H9 (cell line): ENCODE measurements at regions not wholly inside any gene's neighbourhood (a gene's known extent, or its start where the extent isn't known, plus 50 kb on each side); places are given as distances from the start of the nearest gene placed in this dataset.

Experiments
- DNase-seq: peaks from one replicate; pipeline ENCODE4 v3.0.0-alpha.2; 2017
- H2AFZ ChIP-seq: one replicate; pipeline ENCODE4 v1.6.1; 2013; ENCODE audit warnings: mild to moderate bottlenecking, low read length, control low read depth, moderate library complexity
- H2AK5ac ChIP-seq: 2 replicates; pipeline ENCODE4 v1.6.1; 2013; ENCODE audit warnings: low read length, control low read depth, mixed read lengths; ENCODE audit not compliant: insufficient read length
- H2BK120ac ChIP-seq: one replicate; pipeline ENCODE4 v1.6.1; 2013; ENCODE audit warnings: low read depth, mild to moderate bottlenecking, low read length, control low read depth, inconsistent platforms; ENCODE audit not compliant: poor library complexity, severe bottlenecking
- H2BK12ac ChIP-seq: 2 replicates; pipeline ENCODE4 v1.6.1; 2013; ENCODE audit warnings: low read length, control low read depth, mixed read lengths, low read depth; ENCODE audit not compliant: insufficient read length
- H2BK15ac ChIP-seq: 2 replicates; pipeline ENCODE4 v1.6.1; 2013; ENCODE audit warnings: low read depth, low read length, control low read depth
- H2BK20ac ChIP-seq: one replicate; pipeline ENCODE4 v1.6.1; 2013; ENCODE audit warnings: low read depth, mild to moderate bottlenecking, low read length, control low read depth, inconsistent platforms; ENCODE audit not compliant: poor library complexity, severe bottlenecking
- H2BK5ac ChIP-seq: 2 replicates; pipeline ENCODE4 v1.6.1; 2013; ENCODE audit warnings: low read length, control low read depth, mixed read lengths; ENCODE audit not compliant: insufficient read length
- H3K14ac ChIP-seq: 2 replicates; pipeline ENCODE4 v1.6.1; 2013; ENCODE audit warnings: low read length, control low read depth; ENCODE audit not compliant: insufficient read depth
- H3K18ac ChIP-seq: 2 replicates; pipeline ENCODE4 v1.6.1; 2013; ENCODE audit warnings: low read depth, mild to moderate bottlenecking, mixed read lengths, low read length, control low read depth; ENCODE audit not compliant: insufficient read length
- H3K23ac ChIP-seq: 2 replicates; pipeline ENCODE4 v1.6.1; 2013; ENCODE audit warnings: low read length, control low read depth, mixed read lengths, low read depth; ENCODE audit not compliant: insufficient read length
- H3K23me2 ChIP-seq: 2 replicates; pipeline ENCODE4 v1.6.1; 2013; ENCODE audit warnings: low read depth, mild to moderate bottlenecking, mixed read lengths, low read length, control low read depth; ENCODE audit not compliant: insufficient read length, poor library complexity, severe bottlenecking
- H3K27ac ChIP-seq: 2 replicates; pipeline ENCODE4 v1.5.1; 2013; ENCODE audit warnings: low read length, control low read depth, mixed read lengths, low read depth; ENCODE audit not compliant: insufficient read length
- H3K27me3 ChIP-seq: 2 replicates; pipeline ENCODE4 v1.6.1; 2013; ENCODE audit warnings: low read length, control low read depth, inconsistent platforms; ENCODE audit not compliant: insufficient read depth
- H3K4ac ChIP-seq: 2 replicates; pipeline ENCODE4 v1.6.1; 2013; ENCODE audit warnings: low read depth, mild to moderate bottlenecking, control low read depth, inconsistent platforms, low read length, moderate library complexity
- H3K4me1 ChIP-seq: 2 replicates; pipeline ENCODE4 v1.6.1; 2013; ENCODE audit warnings: low read length, control low read depth, inconsistent platforms; ENCODE audit not compliant: insufficient read depth
- H3K4me2 ChIP-seq: 2 replicates; pipeline ENCODE4 v1.6.1; 2013; ENCODE audit warnings: low read length, control low read depth, mixed read lengths; ENCODE audit not compliant: insufficient read length, insufficient read depth
- H3K56ac ChIP-seq: 2 replicates; pipeline ENCODE4 v1.6.1; 2013; ENCODE audit warnings: low read depth, mild to moderate bottlenecking, mixed read lengths, low read length, control low read depth; ENCODE audit not compliant: insufficient read length
- H3K79me1 ChIP-seq: 2 replicates; pipeline ENCODE4 v1.6.1; 2013; ENCODE audit warnings: low read depth, mild to moderate bottlenecking, moderate library complexity, low read length, control low read depth, inconsistent platforms; ENCODE audit not compliant: insufficient read depth, poor library complexity, severe bottlenecking
- H3K79me2 ChIP-seq: 2 replicates; pipeline ENCODE4 v1.6.1; 2013; ENCODE audit warnings: low read length, control low read depth, inconsistent platforms; ENCODE audit not compliant: insufficient read depth
- H3K9ac ChIP-seq: 2 replicates; pipeline ENCODE4 v1.6.1; 2013; ENCODE audit warnings: low read length, control low read depth, mixed read lengths; ENCODE audit not compliant: insufficient read length; ENCODE audit errors: extremely low read depth
- H3K9me3 ChIP-seq: one replicate; pipeline ENCODE4 v1.6.1; 2013; ENCODE audit warnings: low read depth, low read length, inconsistent platforms; ENCODE audit not compliant: control insufficient read depth
- H3T11ph ChIP-seq: one replicate; pipeline ENCODE4 v1.6.1; 2013; ENCODE audit warnings: mild to moderate bottlenecking, low read length, control low read depth, inconsistent platforms
- H4K20me1 ChIP-seq: one replicate; pipeline ENCODE4 v1.6.1; 2013; ENCODE audit not compliant: control insufficient read depth, insufficient read length, insufficient read depth
- H4K5ac ChIP-seq: 2 replicates; pipeline ENCODE4 v1.6.1; 2013; ENCODE audit warnings: low read depth, mild to moderate bottlenecking, mixed read lengths, low read length, control low read depth; ENCODE audit not compliant: insufficient read length
- H4K8ac ChIP-seq: replicated peaks from 2 replicates; pipeline ENCODE4 v1.6.1; 2013; ENCODE audit warnings: low read length, control low read depth, mixed read lengths, low read depth; ENCODE audit not compliant: insufficient read length
- H4K91ac ChIP-seq: 2 replicates; pipeline ENCODE4 v1.6.1; 2013; ENCODE audit warnings: low read depth, mild to moderate bottlenecking, moderate library complexity, mixed read lengths, low read length, control low read depth; ENCODE audit not compliant: insufficient read length
- H3K27ac Mint-ChIP-seq, 3 experiments: 2 replicates in 2 of 3; 3 replicates in 1 of 3; pipeline ENCODE4 v1.8.0; 2020 to 2021; ENCODE audit warnings: mixed read lengths in 3 of 3, mild to moderate bottlenecking in 1 of 3, moderate library complexity in 1 of 3
- H3K27me3 Mint-ChIP-seq: 2 replicates; pipeline ENCODE4 v1.8.0; 2021; ENCODE audit warnings: low read depth, mild to moderate bottlenecking, moderate library complexity, mixed read lengths
- H3K36me3 Mint-ChIP-seq, 3 experiments: 2 replicates in 2 of 3; 3 replicates in 1 of 3; pipeline ENCODE4 v1.8.0; 2020 to 2021; ENCODE audit warnings: low read depth in 3 of 3, mixed read lengths in 3 of 3; ENCODE audit not compliant: insufficient read depth in 1 of 3
- H3K4me1 Mint-ChIP-seq, 2 experiments: 2 replicates each; pipeline ENCODE4 v1.8.0; 2020; ENCODE audit warnings: mixed read lengths in 2 of 2
- H3K4me3 Mint-ChIP-seq, 2 experiments: 2 replicates in 1 of 2; 3 replicates in 1 of 2; pipeline ENCODE4 v1.8.0; 2020 to 2021; ENCODE audit warnings: mild to moderate bottlenecking in 2 of 2, mixed read lengths in 2 of 2, moderate library complexity in 1 of 2
- H3K9me3 Mint-ChIP-seq, 2 experiments: 2 replicates in 1 of 2; 3 replicates in 1 of 2; pipeline ENCODE4 v1.8.0; 2020; ENCODE audit warnings: mild to moderate bottlenecking in 2 of 2, mixed read lengths in 2 of 2, moderate library complexity in 1 of 2
- WGBS: extraction: QIAGEN DNeasy Blood & Tissue Kit; methylation state at CpG from one replicate; pipeline ENCODE4 v1.1.7; 2013; ENCODE audit warnings: missing lambda C conversion rate, low lambda C conversion rate, mixed read lengths; ENCODE audit not compliant: insufficient read length; ENCODE audit errors: extremely low coverage; 5-methylcytosine and 5-hydroxymethylcytosine counted together
- TF ChIP-seq, protein P1 (sequence below): fragments of 200-600 bp; sonication (generic); conservative IDR thresholded peaks from 3 replicates; pipeline ENCODE4 v1.8.0; 2021; ENCODE audit warnings: antibody characterized with exemption, mild to moderate bottlenecking

DNA sequence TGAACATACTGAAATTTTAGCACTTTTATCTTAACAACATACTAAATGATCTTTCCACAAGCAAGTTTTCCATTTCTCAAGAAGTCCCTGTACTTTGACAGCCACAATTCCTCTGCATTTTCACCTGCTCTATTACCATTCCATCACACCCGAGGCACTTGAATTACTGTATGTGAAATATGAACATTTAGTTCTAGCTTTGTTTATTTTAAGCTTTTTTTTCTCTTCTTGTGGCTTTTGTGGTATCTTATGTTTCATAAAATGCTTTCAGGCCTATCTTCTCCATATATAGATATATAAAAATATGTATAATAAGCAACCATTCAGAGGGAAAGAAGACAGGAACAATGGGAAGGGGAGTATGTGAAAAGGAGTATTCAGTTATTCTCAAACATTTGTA is 693.9 kb downstream of the SATB2 start:
- Histone ChIP-seq H3K18ac (no peak overlapping the region), H2BK15ac (no peak overlapping the region), H2BK12ac (no peak overlapping the region), H4K5ac (no peak overlapping the region), H3K4me1 (no peaks in the 10 kb centered on the region), H4K91ac (no peak overlapping the region), H3K27me3 (no peaks in the 10 kb centered on the region), H3K23ac (no peak overlapping the region), H3K79me2 (no peaks in the 10 kb centered on the region), H3K9ac (no peak overlapping the region), H3K56ac (no peak overlapping the region), H2AFZ (no peak overlapping the region), H3K79me1 (no peaks in the 10 kb centered on the region), H3T11ph (no peak overlapping the region), H3K27ac (no peak overlapping the region), H3K9me3 (no peaks in the 10 kb centered on the region), H2BK120ac (no peak overlapping the region), H2AK5ac (no peak overlapping the region), H4K8ac (no peak overlapping the region), H3K14ac (no peak overlapping the region), H2BK5ac (no peak overlapping the region), H3K4ac (no peak overlapping the region), H4K20me1 (no peaks in the 10 kb centered on the region), H3K23me2 (no peaks in the 10 kb centered on the region), H3K4me2 (no peak overlapping the region), H2BK20ac (no peak overlapping the region)
- WGBS = no CpG with 5 or more reads among the region's 1 CpG
- H3K36me3 Mint-ChIP-seq = no peaks in the 10 kb centered on the region
- H3K9me3 Mint-ChIP-seq = no peaks in the 10 kb centered on the region
- TF ChIP-seq, protein P1, sequence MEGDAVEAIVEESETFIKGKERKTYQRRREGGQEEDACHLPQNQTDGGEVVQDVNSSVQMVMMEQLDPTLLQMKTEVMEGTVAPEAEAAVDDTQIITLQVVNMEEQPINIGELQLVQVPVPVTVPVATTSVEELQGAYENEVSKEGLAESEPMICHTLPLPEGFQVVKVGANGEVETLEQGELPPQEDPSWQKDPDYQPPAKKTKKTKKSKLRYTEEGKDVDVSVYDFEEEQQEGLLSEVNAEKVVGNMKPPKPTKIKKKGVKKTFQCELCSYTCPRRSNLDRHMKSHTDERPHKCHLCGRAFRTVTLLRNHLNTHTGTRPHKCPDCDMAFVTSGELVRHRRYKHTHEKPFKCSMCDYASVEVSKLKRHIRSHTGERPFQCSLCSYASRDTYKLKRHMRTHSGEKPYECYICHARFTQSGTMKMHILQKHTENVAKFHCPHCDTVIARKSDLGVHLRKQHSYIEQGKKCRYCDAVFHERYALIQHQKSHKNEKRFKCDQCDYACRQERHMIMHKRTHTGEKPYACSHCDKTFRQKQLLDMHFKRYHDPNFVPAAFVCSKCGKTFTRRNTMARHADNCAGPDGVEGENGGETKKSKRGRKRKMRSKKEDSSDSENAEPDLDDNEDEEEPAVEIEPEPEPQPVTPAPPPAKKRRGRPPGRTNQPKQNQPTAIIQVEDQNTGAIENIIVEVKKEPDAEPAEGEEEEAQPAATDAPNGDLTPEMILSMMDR = no peak
- no peak for DNase-seq
- no peak overlapping the region for H3K27ac Mint-ChIP-seq
- no peak overlapping the region for H3K4me3 Mint-ChIP-seq
- H3K4me1 Mint-ChIP-seq = no peaks in the 10 kb centered on the region
- H3K27me3 Mint-ChIP-seq = no peaks in the 10 kb centered on the region
